HepG2 (cell line): ENCODE measurements at regions not wholly inside any gene's neighbourhood (a gene's known extent, or its start where the extent isn't known, plus 50 kb on each side); places are given as distances from the start of the nearest gene placed in this dataset.

Experiments
- BRCA1 ChIP-seq: sonication (generic); formaldehyde crosslinking; IDR thresholded peaks from 2 replicates; pipeline ENCODE4 v1.4.0; 2020; ENCODE audit warnings: missing genetic modification reagents
- CTCF ChIP-seq: sonication (generic); formaldehyde crosslinking; IDR thresholded peaks from 2 replicates; pipeline ENCODE4 v1.5.0; 2020; ENCODE audit warnings: mild to moderate bottlenecking, missing genetic modification reagents, moderate library complexity
- KAT7 ChIP-seq: IDR thresholded peaks from 2 replicates; pipeline ENCODE4 v1.6.1; 2018; ENCODE audit warnings: borderline replicate concordance, missing compliant biosample characterization
- MAFG ChIP-seq: sonication (generic); formaldehyde crosslinking; IDR thresholded peaks from 2 replicates; pipeline ENCODE4 v1.5.1; 2020; ENCODE audit warnings: mild to moderate bottlenecking, missing genetic modification reagents
- NBN ChIP-seq: fragments of 450-650 bp; conservative IDR thresholded peaks from 2 replicates; pipeline ENCODE4 v1.6.1; 2017
- PRPF4 ChIP-seq: fragments of 200-400 bp; formaldehyde crosslinking; IDR thresholded peaks from 2 replicates; pipeline ENCODE4 v1.6.1; 2016; ENCODE audit warnings: low read length, low read depth; ENCODE audit not compliant: poor library complexity, severe bottlenecking
- SIX4 ChIP-seq: sonication (generic); formaldehyde crosslinking; IDR thresholded peaks from 2 replicates; pipeline ENCODE4 v1.4.0; 2020; ENCODE audit warnings: missing genetic modification reagents
- SNAI1 ChIP-seq: sonication (generic); formaldehyde crosslinking; IDR thresholded peaks from 2 replicates; pipeline ENCODE4 v1.5.0; 2020; ENCODE audit warnings: mild to moderate bottlenecking, missing genetic modification reagents, borderline replicate concordance
- TCF7L2 ChIP-seq: IDR thresholded peaks from 2 replicates; pipeline ENCODE4 v1.6.1; 2011; ENCODE audit warnings: mild to moderate bottlenecking, low read depth, low read length, moderate library complexity
- ZNF274 ChIP-seq: sonication (generic); formaldehyde crosslinking; IDR thresholded peaks from 2 replicates; pipeline ENCODE4 v1.5.1; 2020; ENCODE audit warnings: mild to moderate bottlenecking, missing genetic modification reagents
- TF ChIP-seq, protein P1 (sequence below): sonication (generic); formaldehyde crosslinking; IDR thresholded peaks from 2 replicates; pipeline ENCODE4 v1.4.0; 2020; ENCODE audit warnings: low read depth, mild to moderate bottlenecking, missing genetic modification reagents
- TF ChIP-seq, protein P2 (sequence below): sonication (generic); formaldehyde crosslinking; IDR thresholded peaks from 2 replicates; pipeline ENCODE4 v1.8.0; 2022; ENCODE audit warnings: missing genetic modification reagents, mild to moderate bottlenecking, moderate library complexity, borderline replicate concordance
- TF ChIP-seq, protein P3 (sequence below): sonication (generic); formaldehyde crosslinking; IDR thresholded peaks from 2 replicates; pipeline ENCODE4 v1.4.0; 2020; ENCODE audit warnings: missing genetic modification reagents
- TF ChIP-seq, protein P4 (sequence below): fragments of 450-650 bp; IDR thresholded peaks from 2 replicates; pipeline ENCODE4 v1.6.1; 2017; ENCODE audit warnings: mild to moderate bottlenecking

DNA sequence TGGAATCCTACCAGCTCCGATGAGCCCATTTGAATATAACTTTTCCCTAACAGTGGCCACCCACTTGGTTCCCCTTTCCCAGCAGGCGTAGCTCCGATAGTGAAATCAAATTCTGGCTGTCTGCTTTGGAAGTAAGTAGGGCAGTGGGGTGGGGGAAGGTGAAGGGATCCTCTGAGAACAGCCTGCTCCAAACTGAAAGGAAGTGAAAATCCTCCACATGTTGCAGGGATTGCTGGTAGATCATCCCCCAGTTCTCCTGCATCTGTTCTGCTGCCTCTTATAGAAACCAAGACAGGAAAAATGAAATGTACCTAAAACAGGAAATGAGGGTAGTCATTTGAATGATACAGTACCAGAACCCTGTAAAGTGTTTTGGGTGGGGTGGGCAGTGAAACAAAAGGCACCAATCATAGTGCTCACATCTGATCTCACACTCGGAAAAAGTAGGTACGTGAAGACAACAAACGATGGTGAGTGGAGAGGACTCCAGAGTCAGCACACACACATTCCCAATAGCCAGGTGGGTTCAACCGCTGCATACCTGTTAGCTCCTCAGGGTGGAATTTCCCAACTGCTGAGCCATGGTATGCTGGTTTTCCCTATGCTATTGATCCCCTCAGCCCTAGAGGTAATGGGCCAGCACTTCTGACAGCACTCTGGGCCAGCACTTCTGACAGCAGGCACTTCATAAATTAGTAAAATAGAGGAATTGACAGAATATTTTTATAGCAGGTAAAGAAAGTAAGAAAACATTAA lies 304.9 kb upstream of the ADAMTS9 start:
- TF ChIP-seq TCF7L2 (no peak), ZNF274 (CRISPR knock-in tag) (no peak), SIX4 (no peak), CTCF (CRISPR knock-in tag) (no peak), SNAI1 (CRISPR knock-in tag) (no peak), KAT7 (CRISPR knock-in tag) (no peak), NBN (no peak), PRPF4 (no peak), MAFG (no peak), BRCA1 (CRISPR knock-in tag) (no peak)
- TF ChIP-seq, protein P1, sequence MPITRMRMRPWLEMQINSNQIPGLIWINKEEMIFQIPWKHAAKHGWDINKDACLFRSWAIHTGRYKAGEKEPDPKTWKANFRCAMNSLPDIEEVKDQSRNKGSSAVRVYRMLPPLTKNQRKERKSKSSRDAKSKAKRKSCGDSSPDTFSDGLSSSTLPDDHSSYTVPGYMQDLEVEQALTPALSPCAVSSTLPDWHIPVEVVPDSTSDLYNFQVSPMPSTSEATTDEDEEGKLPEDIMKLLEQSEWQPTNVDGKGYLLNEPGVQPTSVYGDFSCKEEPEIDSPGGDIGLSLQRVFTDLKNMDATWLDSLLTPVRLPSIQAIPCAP (CRISPR knock-in tag): no peak
- TF ChIP-seq, protein P2, sequence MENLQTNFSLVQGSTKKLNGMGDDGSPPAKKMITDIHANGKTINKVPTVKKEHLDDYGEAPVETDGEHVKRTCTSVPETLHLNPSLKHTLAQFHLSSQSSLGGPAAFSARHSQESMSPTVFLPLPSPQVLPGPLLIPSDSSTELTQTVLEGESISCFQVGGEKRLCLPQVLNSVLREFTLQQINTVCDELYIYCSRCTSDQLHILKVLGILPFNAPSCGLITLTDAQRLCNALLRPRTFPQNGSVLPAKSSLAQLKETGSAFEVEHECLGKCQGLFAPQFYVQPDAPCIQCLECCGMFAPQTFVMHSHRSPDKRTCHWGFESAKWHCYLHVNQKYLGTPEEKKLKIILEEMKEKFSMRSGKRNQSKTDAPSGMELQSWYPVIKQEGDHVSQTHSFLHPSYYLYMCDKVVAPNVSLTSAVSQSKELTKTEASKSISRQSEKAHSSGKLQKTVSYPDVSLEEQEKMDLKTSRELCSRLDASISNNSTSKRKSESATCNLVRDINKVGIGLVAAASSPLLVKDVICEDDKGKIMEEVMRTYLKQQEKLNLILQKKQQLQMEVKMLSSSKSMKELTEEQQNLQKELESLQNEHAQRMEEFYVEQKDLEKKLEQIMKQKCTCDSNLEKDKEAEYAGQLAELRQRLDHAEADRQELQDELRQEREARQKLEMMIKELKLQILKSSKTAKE (CRISPR knock-in tag): no peak
- TF ChIP-seq, protein P3, sequence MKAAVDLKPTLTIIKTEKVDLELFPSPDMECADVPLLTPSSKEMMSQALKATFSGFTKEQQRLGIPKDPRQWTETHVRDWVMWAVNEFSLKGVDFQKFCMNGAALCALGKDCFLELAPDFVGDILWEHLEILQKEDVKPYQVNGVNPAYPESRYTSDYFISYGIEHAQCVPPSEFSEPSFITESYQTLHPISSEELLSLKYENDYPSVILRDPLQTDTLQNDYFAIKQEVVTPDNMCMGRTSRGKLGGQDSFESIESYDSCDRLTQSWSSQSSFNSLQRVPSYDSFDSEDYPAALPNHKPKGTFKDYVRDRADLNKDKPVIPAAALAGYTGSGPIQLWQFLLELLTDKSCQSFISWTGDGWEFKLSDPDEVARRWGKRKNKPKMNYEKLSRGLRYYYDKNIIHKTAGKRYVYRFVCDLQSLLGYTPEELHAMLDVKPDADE (CRISPR knock-in tag): no peak
- TF ChIP-seq, protein P4, sequence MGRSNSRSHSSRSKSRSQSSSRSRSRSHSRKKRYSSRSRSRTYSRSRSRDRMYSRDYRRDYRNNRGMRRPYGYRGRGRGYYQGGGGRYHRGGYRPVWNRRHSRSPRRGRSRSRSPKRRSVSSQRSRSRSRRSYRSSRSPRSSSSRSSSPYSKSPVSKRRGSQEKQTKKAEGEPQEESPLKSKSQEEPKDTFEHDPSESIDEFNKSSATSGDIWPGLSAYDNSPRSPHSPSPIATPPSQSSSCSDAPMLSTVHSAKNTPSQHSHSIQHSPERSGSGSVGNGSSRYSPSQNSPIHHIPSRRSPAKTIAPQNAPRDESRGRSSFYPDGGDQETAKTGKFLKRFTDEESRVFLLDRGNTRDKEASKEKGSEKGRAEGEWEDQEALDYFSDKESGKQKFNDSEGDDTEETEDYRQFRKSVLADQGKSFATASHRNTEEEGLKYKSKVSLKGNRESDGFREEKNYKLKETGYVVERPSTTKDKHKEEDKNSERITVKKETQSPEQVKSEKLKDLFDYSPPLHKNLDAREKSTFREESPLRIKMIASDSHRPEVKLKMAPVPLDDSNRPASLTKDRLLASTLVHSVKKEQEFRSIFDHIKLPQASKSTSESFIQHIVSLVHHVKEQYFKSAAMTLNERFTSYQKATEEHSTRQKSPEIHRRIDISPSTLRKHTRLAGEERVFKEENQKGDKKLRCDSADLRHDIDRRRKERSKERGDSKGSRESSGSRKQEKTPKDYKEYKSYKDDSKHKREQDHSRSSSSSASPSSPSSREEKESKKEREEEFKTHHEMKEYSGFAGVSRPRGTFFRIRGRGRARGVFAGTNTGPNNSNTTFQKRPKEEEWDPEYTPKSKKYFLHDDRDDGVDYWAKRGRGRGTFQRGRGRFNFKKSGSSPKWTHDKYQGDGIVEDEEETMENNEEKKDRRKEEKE: no peak
